C4-2B (cell line): ENCODE measurements at regions not wholly inside any gene's neighbourhood (a gene's known extent, or its start where the extent isn't known, plus 50 kb on each side); places are given as distances from the start of the nearest gene placed in this dataset.

Source experiments
- CTCF ChIP-seq: fragments of 450-650 bp; conservative IDR thresholded peaks from 2 replicates; pipeline ENCODE4 v1.5.1; 2017; ENCODE audit warnings: mild to moderate bottlenecking
- ZFX ChIP-seq: fragments of 450-650 bp; IDR thresholded peaks from 2 replicates; pipeline ENCODE4 v1.6.1; 2017

GRCh38 chr1:66450043-66450514, 83.9 kb upstream of the SGIP1 start:
- TF ChIP-seq CTCF, result no peak
- TF ChIP-seq ZFX, result no peak
